Neuronal stem cell (in vitro differentiated cells): ENCODE measurements at regions not wholly inside any gene's neighbourhood (a gene's known extent, or its start where the extent isn't known, plus 50 kb on each side); places are given as distances from the start of the nearest gene placed in this dataset. TPM values are rescaled to one million over a fixed set of nuclear protein-coding genes. Genes with fewer than 3 reads are reported as not detected.

Experiments
- DNase-seq: peaks from one replicate; pipeline ENCODE4 v3.0.0-alpha.2; 2013; ENCODE audit warnings: low spot score
- H2AFZ ChIP-seq: one replicate; pipeline ENCODE4 v1.6.1; 2013; ENCODE audit warnings: mild to moderate bottlenecking, low read length, inconsistent platforms
- H2AK5ac ChIP-seq: 2 replicates; pipeline ENCODE4 v1.6.1; 2013; ENCODE audit warnings: low read depth, mild to moderate bottlenecking, inconsistent platforms, low read length, moderate library complexity, mixed read lengths
- H2BK120ac ChIP-seq: 2 replicates; pipeline ENCODE4 v1.6.1; 2013; ENCODE audit warnings: low read depth, mild to moderate bottlenecking, inconsistent platforms, low read length, moderate library complexity, mixed read lengths
- H2BK12ac ChIP-seq: one replicate; pipeline ENCODE4 v1.6.1; 2013; ENCODE audit warnings: low read length, inconsistent platforms
- H2BK15ac ChIP-seq: 2 replicates; pipeline ENCODE4 v1.6.1; 2013; ENCODE audit warnings: mild to moderate bottlenecking, low read length, inconsistent platforms, mixed read lengths
- H2BK5ac ChIP-seq: one replicate; pipeline ENCODE4 v1.6.1; 2013; ENCODE audit warnings: inconsistent platforms, mild to moderate bottlenecking, low read length, moderate library complexity
- H3K14ac ChIP-seq: one replicate; pipeline ENCODE4 v1.6.1; 2013; ENCODE audit warnings: low read length, inconsistent platforms
- H3K18ac ChIP-seq: 2 replicates; pipeline ENCODE4 v1.6.1; 2013; ENCODE audit warnings: low read length, inconsistent platforms
- H3K23ac ChIP-seq: 2 replicates; pipeline ENCODE4 v1.6.1; 2013; ENCODE audit warnings: low read depth, mild to moderate bottlenecking, mixed read lengths, low read length, inconsistent platforms; ENCODE audit not compliant: poor library complexity
- H3K27ac ChIP-seq: replicated peaks from 3 replicates; pipeline ENCODE4 v1.5.1; 2013; ENCODE audit warnings: low read length, inconsistent platforms
- H3K27me3 ChIP-seq, 3 experiments: 2 replicates each; pipeline ENCODE4 v1.6.1; 2013; ENCODE audit warnings: low read length in 3 of 3, mild to moderate bottlenecking in 2 of 3, inconsistent platforms in 1 of 3, low read depth in 1 of 3, mixed read lengths in 1 of 3, moderate library complexity in 1 of 3; ENCODE audit not compliant: control insufficient read depth in 3 of 3, insufficient read depth in 3 of 3
- H3K36me3 ChIP-seq, 2 donors: replicated peaks in 1 of 2; 2 replicates each; pipeline ENCODE4 v1.6.1; 2013; ENCODE audit warnings: low read length in 2 of 2; ENCODE audit not compliant: control insufficient read depth in 2 of 2, insufficient read depth in 2 of 2
- H3K4ac ChIP-seq: 2 replicates; pipeline ENCODE4 v1.6.1; 2013; ENCODE audit warnings: inconsistent platforms, mild to moderate bottlenecking, low read length, moderate library complexity
- H3K4me1 ChIP-seq, 2 donors: 1 replicate in 1 of 2; 2 replicates in 1 of 2; pipeline ENCODE4 v1.6.1; 2013; ENCODE audit warnings: low read length in 2 of 2, low read depth in 1 of 2; ENCODE audit not compliant: control insufficient read depth in 2 of 2, insufficient read depth in 1 of 2
- H3K4me2 ChIP-seq: one replicate; pipeline ENCODE4 v1.6.1; 2013; ENCODE audit warnings: mild to moderate bottlenecking, low read length, inconsistent platforms; ENCODE audit not compliant: insufficient read depth, poor library complexity, severe bottlenecking
- H3K4me3 ChIP-seq, 2 donors: 2 replicates each; pipeline ENCODE4 v1.5.1; 2013; ENCODE audit warnings: low read length in 2 of 2, mild to moderate bottlenecking in 2 of 2, inconsistent platforms in 1 of 2, moderate library complexity in 1 of 2
- H3K79me1 ChIP-seq: one replicate; pipeline ENCODE4 v1.6.1; 2013; ENCODE audit warnings: low read depth, mild to moderate bottlenecking, inconsistent platforms, low read length, moderate library complexity
- H3K9ac ChIP-seq: one replicate; pipeline ENCODE4 v1.6.1; 2013; ENCODE audit warnings: mild to moderate bottlenecking, low read depth, low read length, inconsistent platforms; ENCODE audit not compliant: poor library complexity
- H3K9me3 ChIP-seq, 2 donors: replicated peaks in 1 of 2; 2 replicates each; pipeline versions ENCODE3 to v1.6.1; 2013; ENCODE audit warnings: low read length in 2 of 2, mild to moderate bottlenecking in 2 of 2, inconsistent platforms in 1 of 2, low read depth in 1 of 2, mixed read lengths in 1 of 2, moderate library complexity in 1 of 2; ENCODE audit not compliant: control insufficient read depth in 2 of 2, insufficient read depth in 1 of 2
- H4K8ac ChIP-seq: one replicate; pipeline ENCODE4 v1.6.1; 2013; ENCODE audit warnings: low read depth, mild to moderate bottlenecking, inconsistent platforms, low read length, moderate library complexity
- H4K91ac ChIP-seq: one replicate; pipeline ENCODE4 v1.6.1; 2013; ENCODE audit warnings: low read length, low read depth, mild to moderate bottlenecking, inconsistent platforms; ENCODE audit not compliant: poor library complexity
- WGBS, 2 donors: extraction: QIAGEN DNeasy Blood & Tissue Kit; methylation state at CpG; one replicate each; pipeline ENCODE4 v1.1.7; 2013; ENCODE audit warnings: missing lambda C conversion rate in 2 of 2, mixed read lengths in 1 of 2; ENCODE audit not compliant: insufficient read length in 2 of 2, insufficient replicate concordance in 1 of 2; ENCODE audit errors: extremely low coverage in 2 of 2; 5-methylcytosine and 5-hydroxymethylcytosine counted together
- small RNA-seq: library from polyadenylated mRNA; stranded (forward); fragments of <200 nt; extraction: miRNeasy Mini kit (QIAGEN cat#:217004); gene quantifications from one replicate; pipeline ENCODE3, GENCODE V24; 2013; ENCODE audit not compliant: insufficient read depth

DNA sequence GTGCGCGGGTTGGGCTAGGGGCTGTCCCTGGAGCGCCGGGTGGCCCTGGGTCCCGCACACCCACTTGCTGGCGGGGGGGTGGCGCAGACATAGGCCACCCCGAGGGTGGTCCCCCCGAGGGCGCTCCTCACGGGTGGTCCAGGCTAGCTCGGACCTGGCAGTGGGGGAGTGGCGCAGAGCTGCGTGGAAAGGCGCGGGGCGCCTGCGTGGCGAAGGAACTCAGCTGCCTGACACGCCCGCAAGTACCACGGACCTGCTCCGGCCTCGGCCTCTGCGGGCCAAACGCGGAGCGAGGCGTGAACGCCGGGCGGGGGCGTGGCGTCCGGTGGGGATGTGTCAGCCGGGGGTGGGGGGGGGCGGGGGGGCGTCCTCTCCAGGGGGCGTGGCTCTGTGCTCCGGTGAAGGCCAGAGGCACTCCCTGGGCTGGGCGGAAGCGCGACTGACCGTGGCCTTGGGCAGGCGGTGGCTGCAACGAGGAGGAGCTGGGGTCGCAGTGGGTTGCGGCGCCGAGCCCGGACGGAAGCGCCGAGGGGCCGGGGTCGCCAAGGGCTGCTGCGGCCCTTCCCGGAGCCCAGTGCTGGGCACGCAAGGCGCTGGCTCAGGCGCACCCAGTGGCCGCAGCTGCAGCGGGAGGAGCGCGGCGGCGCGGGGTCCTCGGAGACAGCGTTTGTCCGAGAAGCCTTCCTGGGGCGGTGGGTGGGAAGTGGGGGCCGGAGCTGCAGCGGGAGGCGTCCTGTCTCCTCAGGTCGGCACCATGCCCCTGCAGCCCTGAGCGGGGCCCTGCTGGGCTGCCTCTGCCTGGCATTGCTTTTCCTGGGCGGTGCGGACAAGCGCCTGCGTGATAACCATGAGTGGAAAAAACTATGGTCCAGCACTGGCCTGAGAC is 58.9 kb upstream of the NUPR2 start:
- H3K14ac ChIP-seq: no peak overlapping the region
- H2BK5ac ChIP-seq: no peak overlapping the region
- H4K91ac ChIP-seq: no peak overlapping the region
- DNase-seq: no peak
- WGBS, 2 donors: no CpG with 5 or more reads among the region's 81 CpGs
- no peak overlapping the region for H3K27ac ChIP-seq
- H3K4ac ChIP-seq: no peak overlapping the region
- no peak overlapping the region for H3K18ac ChIP-seq
- no peak overlapping the region for H2BK120ac ChIP-seq
- H4K8ac ChIP-seq: no peak overlapping the region
- no peak overlapping the region for H2BK15ac ChIP-seq
- H2AFZ ChIP-seq: no peak overlapping the region
- peak overlapping the region; percentile 10 for H2BK12ac ChIP-seq
- no peak overlapping the region for H3K9ac ChIP-seq
- H3K79me1 ChIP-seq: no peaks in the 10 kb centered on the region
- H3K36me3 ChIP-seq: no peaks in the 10 kb centered on the region
- H3K27me3 ChIP-seq: no peaks in the 10 kb centered on the region
- no peak overlapping the region for H3K4me2 ChIP-seq
- H3K4me3 ChIP-seq: no peak overlapping the region
- H3K4me1 ChIP-seq: no peaks in the 10 kb centered on the region
- peaks cover 0 to 34% of the 10 kb centered on the region in 2 donors for H3K9me3 ChIP-seq
- no peak overlapping the region for H3K23ac ChIP-seq
- no peak overlapping the region for H2AK5ac ChIP-seq

DNA sequence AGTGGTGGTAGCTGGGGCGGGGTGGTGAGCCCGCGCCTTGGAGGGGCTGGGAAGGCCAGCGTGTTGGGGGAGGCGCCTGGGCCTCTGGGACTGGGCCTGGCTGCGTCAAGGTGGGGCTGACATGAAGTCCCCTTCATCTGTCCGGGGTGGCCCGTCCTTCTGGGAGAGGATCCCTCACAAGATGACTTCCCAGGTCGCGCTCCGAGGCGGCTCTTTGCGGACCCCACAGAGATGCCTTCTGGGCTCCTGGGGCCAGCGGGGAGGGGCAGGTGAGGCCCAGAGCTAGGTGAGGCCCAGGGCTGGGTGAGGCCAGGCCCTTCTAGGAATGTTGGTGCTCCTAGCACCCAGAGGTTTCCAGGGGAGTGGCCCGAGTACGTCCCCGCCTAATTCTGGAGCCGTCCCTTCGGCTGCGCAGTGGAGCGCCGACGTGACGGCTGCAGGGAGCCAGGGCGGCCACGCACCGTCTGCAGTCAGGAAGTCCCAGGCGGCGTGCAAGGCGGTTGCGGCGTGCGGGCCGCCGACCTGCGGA is 58.2 kb upstream of the NUPR2 start:
- H3K9ac ChIP-seq: no peak overlapping the region
- H2BK5ac ChIP-seq: no peak overlapping the region
- no peak overlapping the region for H2AFZ ChIP-seq
- no peak overlapping the region for H4K91ac ChIP-seq
- no peak overlapping the region for H3K23ac ChIP-seq
- WGBS, 2 donors: no CpG with 5 or more reads among the region's 36 CpGs
- peak overlapping the region; percentile 10 for H2BK12ac ChIP-seq
- H3K4me1 ChIP-seq: no peaks in the 10 kb centered on the region
- no peak overlapping the region for H3K4ac ChIP-seq
- no peak overlapping the region for H2BK15ac ChIP-seq
- H2AK5ac ChIP-seq: no peak overlapping the region
- H4K8ac ChIP-seq: no peak overlapping the region
- no peak for DNase-seq
- peak overlapping the region in 1 of 2 donors; percentile 42 for H3K4me3 ChIP-seq
- H2BK120ac ChIP-seq: no peak overlapping the region
- H3K9me3 ChIP-seq: peaks cover 0 to 35% of the 10 kb centered on the region in 2 donors
- no peaks in the 10 kb centered on the region for H3K79me1 ChIP-seq
- H3K27ac ChIP-seq: no peak overlapping the region
- H3K36me3 ChIP-seq: no peaks in the 10 kb centered on the region
- no peak overlapping the region for H3K14ac ChIP-seq
- H3K4me2 ChIP-seq: no peak overlapping the region
- H3K27me3 ChIP-seq: no peaks in the 10 kb centered on the region
- H3K18ac ChIP-seq: no peak overlapping the region

Small RNAs in the stretch of these regions (small RNA-seq; reads per million reads assigned to genes)
- gene AC092447.9: not detected
- gene RNU6-1052P: not detected
- not detected for gene RNU6-1335P
- gene SEPT14P24: not detected
